OCI-LY1 (cell line): ENCODE measurements at regions not wholly inside any gene's neighbourhood (a gene's known extent, or its start where the extent isn't known, plus 50 kb on each side); places are given as distances from the start of the nearest gene placed in this dataset.

ENCODE experiments used
- CTCF ChIP-seq: fragments of 200-600 bp; sonication (generic), shearing (Covaris generic); IDR thresholded peaks from 2 replicates; pipeline ENCODE4 v1.5.1; 2017; ENCODE audit warnings: mild to moderate bottlenecking, antibody characterized with exemption, low read length, moderate library complexity, mixed read lengths
- EZH2 ChIP-seq: fragments of 200-600 bp; sonication (generic), shearing (Covaris generic); IDR thresholded peaks from 2 replicates; pipeline ENCODE4 v1.8.0; 2017; ENCODE audit warnings: borderline replicate concordance, mixed run types, mild to moderate bottlenecking, antibody characterized with exemption, low read length, moderate library complexity, mixed read lengths

- TF ChIP-seq CTCF (no peak), EZH2 (no peak)
Measured at GRCh38 chr18:75586130-75586889, 158.8 kb upstream of the SMIM21 start.
